ENCODE measurements at regions not wholly inside any gene's neighbourhood (a gene's known extent, or its start where the extent isn't known, plus 50 kb on each side); places are given as distances from the start of the nearest gene placed in this dataset.

GRCh38 chr10:78766603-78767002, 302.2 kb upstream of the ZMIZ1 start:
- no peak overlapping the region for H3K4me3 ChIP-seq (ENCODE audit: low read length in 2 of 2)
- no peak overlapping the region for H4K8ac ChIP-seq (ENCODE audit: low read depth, low read length)
- H2AK5ac ChIP-seq (ENCODE audit: low read depth, low read length): no peak overlapping the region
- no peak overlapping the region for H3K27ac ChIP-seq (replicated peaks; ENCODE audit: low read length)
- H3K14ac ChIP-seq (ENCODE audit: low read length): no peak overlapping the region
- no peaks in the 10 kb centered on the region for H3K27me3 ChIP-seq (ENCODE audit: control insufficient read depth in 3 of 3, insufficient read depth in 3 of 3, low read depth in 1 of 3, low read length in 3 of 3)
- no peak overlapping the region for H2BK15ac ChIP-seq (ENCODE audit: low read length)
- H2AFZ ChIP-seq (ENCODE audit: low read length): no peak overlapping the region
- H2BK5ac ChIP-seq (ENCODE audit: low read length): no peak overlapping the region
- DNase-seq (ENCODE audit: low spot score): no peak
- H3K9me3 ChIP-seq (replicated peaks in 1 of 2; ENCODE audit: control insufficient read depth in 2 of 2, insufficient read depth in 1 of 2, low read depth in 1 of 2, low read length in 2 of 2): peaks cover 0 to 2% of the 10 kb centered on the region in 2 donors
- H3K79me1 ChIP-seq (ENCODE audit: low read depth, low read length): no peaks in the 10 kb centered on the region
- peaks cover 8 to 18% of the 10 kb centered on the region in 2 donors for H3K4me1 ChIP-seq (ENCODE audit: control insufficient read depth in 2 of 2, insufficient read depth in 1 of 2, low read depth in 1 of 2, low read length in 2 of 2)
- no peak overlapping the region for H3K4me2 ChIP-seq (ENCODE audit: insufficient read depth, low read length, poor library complexity, severe bottlenecking)
- no CpG with 5 or more reads among the region's 4 CpGs for WGBS, 2 donors (ENCODE audit: extremely low coverage in 2 of 2, insufficient read length in 2 of 2, insufficient replicate concordance in 1 of 2)
- no peak overlapping the region for H4K91ac ChIP-seq (ENCODE audit: low read depth, low read length, poor library complexity)
- no peak overlapping the region for H3K4ac ChIP-seq (ENCODE audit: low read length)
- H2BK12ac ChIP-seq (ENCODE audit: low read length): no peak overlapping the region
- H3K18ac ChIP-seq (ENCODE audit: low read length): no peak overlapping the region
- no peak overlapping the region for H3K23ac ChIP-seq (ENCODE audit: low read depth, low read length, poor library complexity)
- no peak overlapping the region for H3K9ac ChIP-seq (ENCODE audit: low read depth, low read length, poor library complexity)
- no peaks in the 10 kb centered on the region for H3K36me3 ChIP-seq (replicated peaks in 1 of 2; ENCODE audit: control insufficient read depth in 2 of 2, insufficient read depth in 2 of 2, low read length in 2 of 2)
- H2BK120ac ChIP-seq (ENCODE audit: low read depth, low read length): no peak overlapping the region

- H2AK5ac ChIP-seq (ENCODE audit: low read depth, low read length): peak overlapping the region; percentile 83
- H3K23ac ChIP-seq (ENCODE audit: low read depth, low read length, poor library complexity): peak overlapping the region; percentile 44
- H3K27ac ChIP-seq (replicated peaks; ENCODE audit: low read length): no peak overlapping the region
- peak overlapping the region; percentile 54 for H2BK5ac ChIP-seq (ENCODE audit: low read length)
- H2AFZ ChIP-seq (ENCODE audit: low read length): peak overlapping the region; percentile 40
- H3K14ac ChIP-seq (ENCODE audit: low read length): peak overlapping the region; percentile 60
- peak overlapping the region; percentile 18 for H2BK15ac ChIP-seq (ENCODE audit: low read length)
- DNase-seq (ENCODE audit: low spot score): no peak
- H3K4ac ChIP-seq (ENCODE audit: low read length): no peak overlapping the region
- peaks cover 8 to 18% of the 10 kb centered on the region in 2 donors for H3K4me1 ChIP-seq (ENCODE audit: control insufficient read depth in 2 of 2, insufficient read depth in 1 of 2, low read depth in 1 of 2, low read length in 2 of 2)
- H3K27me3 ChIP-seq (ENCODE audit: control insufficient read depth in 3 of 3, insufficient read depth in 3 of 3, low read depth in 1 of 3, low read length in 3 of 3): no peaks in the 10 kb centered on the region
- H4K91ac ChIP-seq (ENCODE audit: low read depth, low read length, poor library complexity): no peak overlapping the region
- H4K8ac ChIP-seq (ENCODE audit: low read depth, low read length): no peak overlapping the region
- WGBS, 2 donors (ENCODE audit: extremely low coverage in 2 of 2, insufficient read length in 2 of 2, insufficient replicate concordance in 1 of 2): no CpG with 5 or more reads among the region's 14 CpGs
- no peaks in the 10 kb centered on the region for H3K36me3 ChIP-seq (replicated peaks in 1 of 2; ENCODE audit: control insufficient read depth in 2 of 2, insufficient read depth in 2 of 2, low read length in 2 of 2)
- peak overlapping the region; percentile 56 for H3K9ac ChIP-seq (ENCODE audit: low read depth, low read length, poor library complexity)
- H3K9me3 ChIP-seq (replicated peaks in 1 of 2; ENCODE audit: control insufficient read depth in 2 of 2, insufficient read depth in 1 of 2, low read depth in 1 of 2, low read length in 2 of 2): peaks cover 0 to 2% of the 10 kb centered on the region in 2 donors
- H2BK12ac ChIP-seq (ENCODE audit: low read length): no peak overlapping the region
- H3K4me2 ChIP-seq (ENCODE audit: insufficient read depth, low read length, poor library complexity, severe bottlenecking): no peak overlapping the region
- H3K4me3 ChIP-seq (ENCODE audit: low read length in 2 of 2): no peak overlapping the region
- peak overlapping the region; percentile 86 for H3K18ac ChIP-seq (ENCODE audit: low read length)
- H3K79me1 ChIP-seq (ENCODE audit: low read depth, low read length): no peaks in the 10 kb centered on the region
- no peak overlapping the region for H2BK120ac ChIP-seq (ENCODE audit: low read depth, low read length)
Observed at GRCh38 chr10:78768041-78768835, 300.5 kb upstream of the ZMIZ1 start.

GRCh38 chr10:78768876-78769275, 299.9 kb upstream of the ZMIZ1 start:
- Histone ChIP-seq H3K27ac (replicated peaks; ENCODE audit: low read length) (no peak overlapping the region), H3K23ac (ENCODE audit: low read depth, low read length, poor library complexity) (no peak overlapping the region), H2AFZ (ENCODE audit: low read length) (no peak overlapping the region), H2AK5ac (ENCODE audit: low read depth, low read length) (peak overlapping the region; percentile 47), H2BK15ac (ENCODE audit: low read length) (peak overlapping the region; percentile 18), H4K91ac (ENCODE audit: low read depth, low read length, poor library complexity) (no peak overlapping the region), H3K4me2 (ENCODE audit: insufficient read depth, low read length, poor library complexity, severe bottlenecking) (no peak overlapping the region), H3K18ac (ENCODE audit: low read length) (peak overlapping the region; percentile 86), H4K8ac (ENCODE audit: low read depth, low read length) (no peak overlapping the region), H3K4ac (ENCODE audit: low read length) (no peak overlapping the region), H2BK5ac (ENCODE audit: low read length) (no peak overlapping the region), H3K9me3 (replicated peaks in 1 of 2; ENCODE audit: control insufficient read depth in 2 of 2, insufficient read depth in 1 of 2, low read depth in 1 of 2, low read length in 2 of 2) (peaks cover 0 to 2% of the 10 kb centered on the region in 2 donors), H3K9ac (ENCODE audit: low read depth, low read length, poor library complexity) (peak overlapping the region; percentile 24), H3K79me1 (ENCODE audit: low read depth, low read length) (no peaks in the 10 kb centered on the region), H2BK120ac (ENCODE audit: low read depth, low read length) (no peak overlapping the region), H3K4me3 (ENCODE audit: low read length in 2 of 2) (no peak overlapping the region), H3K4me1 (ENCODE audit: control insufficient read depth in 2 of 2, insufficient read depth in 1 of 2, low read depth in 1 of 2, low read length in 2 of 2) (peaks cover 8 to 18% of the 10 kb centered on the region in 2 donors), H3K36me3 (replicated peaks in 1 of 2; ENCODE audit: control insufficient read depth in 2 of 2, insufficient read depth in 2 of 2, low read length in 2 of 2) (no peaks in the 10 kb centered on the region), H3K27me3 (ENCODE audit: control insufficient read depth in 3 of 3, insufficient read depth in 3 of 3, low read depth in 1 of 3, low read length in 3 of 3) (no peaks in the 10 kb centered on the region), H3K14ac (ENCODE audit: low read length) (peak overlapping the region; percentile 60), H2BK12ac (ENCODE audit: low read length) (no peak overlapping the region)
- no CpG with 5 or more reads among the region's 5 CpGs for WGBS, 2 donors (ENCODE audit: extremely low coverage in 2 of 2, insufficient read length in 2 of 2, insufficient replicate concordance in 1 of 2)
- DNase-seq (ENCODE audit: low spot score): no peak

- no peak overlapping the region for H3K4me3 ChIP-seq (ENCODE audit: low read length in 2 of 2)
- H3K36me3 ChIP-seq (replicated peaks in 1 of 2; ENCODE audit: control insufficient read depth in 2 of 2, insufficient read depth in 2 of 2, low read length in 2 of 2): no peaks in the 10 kb centered on the region
- WGBS, 2 donors (ENCODE audit: extremely low coverage in 2 of 2, insufficient read length in 2 of 2, insufficient replicate concordance in 1 of 2): no CpG with 5 or more reads among the region's 5 CpGs
- H3K27ac ChIP-seq (replicated peaks; ENCODE audit: low read length): no peak overlapping the region
- peak overlapping the region; percentile 76 for H2BK12ac ChIP-seq (ENCODE audit: low read length)
- no peak for DNase-seq (ENCODE audit: low spot score)
- no peak overlapping the region for H2AFZ ChIP-seq (ENCODE audit: low read length)
- no peak overlapping the region for H3K4ac ChIP-seq (ENCODE audit: low read length)
- peak overlapping the region; percentile 28 for H2BK15ac ChIP-seq (ENCODE audit: low read length)
- H4K8ac ChIP-seq (ENCODE audit: low read depth, low read length): no peak overlapping the region
- no peaks in the 10 kb centered on the region for H3K27me3 ChIP-seq (ENCODE audit: control insufficient read depth in 3 of 3, insufficient read depth in 3 of 3, low read depth in 1 of 3, low read length in 3 of 3)
- H3K4me1 ChIP-seq (ENCODE audit: control insufficient read depth in 2 of 2, insufficient read depth in 1 of 2, low read depth in 1 of 2, low read length in 2 of 2): peaks cover 8 to 16% of the 10 kb centered on the region in 2 donors
- H3K4me2 ChIP-seq (ENCODE audit: insufficient read depth, low read length, poor library complexity, severe bottlenecking): no peak overlapping the region
- no peak overlapping the region for H2BK120ac ChIP-seq (ENCODE audit: low read depth, low read length)
- no peak overlapping the region for H3K14ac ChIP-seq (ENCODE audit: low read length)
- H3K9ac ChIP-seq (ENCODE audit: low read depth, low read length, poor library complexity): no peak overlapping the region
- peak overlapping the region; percentile 69 for H3K23ac ChIP-seq (ENCODE audit: low read depth, low read length, poor library complexity)
- no peak overlapping the region for H2BK5ac ChIP-seq (ENCODE audit: low read length)
- peak overlapping the region; percentile 40 for H3K18ac ChIP-seq (ENCODE audit: low read length)
- peak overlapping the region; percentile 47 for H2AK5ac ChIP-seq (ENCODE audit: low read depth, low read length)
- no peak overlapping the region for H4K91ac ChIP-seq (ENCODE audit: low read depth, low read length, poor library complexity)
- H3K9me3 ChIP-seq (replicated peaks in 1 of 2; ENCODE audit: control insufficient read depth in 2 of 2, insufficient read depth in 1 of 2, low read depth in 1 of 2, low read length in 2 of 2): peaks cover 0 to 2% of the 10 kb centered on the region in 2 donors
- H3K79me1 ChIP-seq (ENCODE audit: low read depth, low read length): no peaks in the 10 kb centered on the region
Observed at GRCh38 chr10:78769526-78769925, 299.2 kb upstream of the ZMIZ1 start.

Data from neuronal stem cell (in vitro differentiated cells).